ENCODE measurements at regions not wholly inside any gene's neighbourhood (a gene's known extent, or its start where the extent isn't known, plus 50 kb on each side); places are given as distances from the start of the nearest gene placed in this dataset.

GRCh38 chr13:90696656-90697055, 650.8 kb upstream of the MIR17HG start:
- Histone ChIP-seq H3K9me3 (ENCODE audit: low read depth, low read length) (peaks cover 2% of the 10 kb centered on the region), H3K27me3 (ENCODE audit: insufficient read depth, low read length) (no peaks in the 10 kb centered on the region), H3K79me2 (ENCODE audit: insufficient read depth, low read length) (no peaks in the 10 kb centered on the region), H2AFZ (ENCODE audit: low read length) (no peak overlapping the region), H3K27ac (ENCODE audit: low read depth, low read length) (no peak overlapping the region), H3K36me3 (ENCODE audit: insufficient read depth, low read length) (no peaks in the 10 kb centered on the region), H3K4me2 (ENCODE audit: insufficient read depth, low read length) (no peak overlapping the region), H3K4me3 (ENCODE audit: insufficient read depth, low read length) (no peak overlapping the region), H3K4me1 (ENCODE audit: insufficient read depth, low read length) (no peaks in the 10 kb centered on the region), H4K20me1 (ENCODE audit: insufficient read depth, low read length) (no peaks in the 10 kb centered on the region)
- DNase-seq (ENCODE audit: insufficient read length, low spot score, missing footprints) = no peak
- no peak for TF ChIP-seq CTCF (IDR thresholded peaks at IDR 0.05; ENCODE audit: extremely low read depth, low read depth, low read length)

DNA sequence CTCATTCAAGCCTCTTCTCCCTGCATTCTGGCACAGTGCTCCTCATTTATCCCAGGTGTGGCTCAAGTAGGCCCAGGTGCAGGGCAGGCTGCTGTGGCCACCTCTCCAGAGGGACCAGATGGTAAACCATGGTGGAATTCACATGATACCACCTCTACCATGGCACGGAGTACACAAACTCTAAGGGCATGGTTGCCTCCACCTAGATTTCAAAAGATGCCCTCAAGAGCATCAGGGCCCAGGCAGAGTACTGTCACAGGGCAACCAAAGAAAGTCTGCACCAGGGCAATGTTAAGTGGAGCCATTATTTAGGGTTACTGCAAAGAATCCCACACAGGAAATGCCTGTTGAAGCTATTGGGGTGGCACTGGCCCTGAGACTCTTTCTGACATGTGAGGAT, 647.1 kb upstream of the MIR17HG start:
- H3K36me3 ChIP-seq (ENCODE audit: insufficient read depth, low read length) = no peaks in the 10 kb centered on the region
- H3K4me1 ChIP-seq (ENCODE audit: insufficient read depth, low read length) = no peaks in the 10 kb centered on the region
- H3K27me3 ChIP-seq (ENCODE audit: insufficient read depth, low read length) = no peaks in the 10 kb centered on the region
- TF ChIP-seq CTCF (IDR thresholded peaks at IDR 0.05; ENCODE audit: extremely low read depth, low read depth, low read length) = no peak
- no peak overlapping the region for H3K4me3 ChIP-seq (ENCODE audit: insufficient read depth, low read length)
- H3K9me3 ChIP-seq (ENCODE audit: low read depth, low read length) = peaks cover 2% of the 10 kb centered on the region
- no peaks in the 10 kb centered on the region for H3K79me2 ChIP-seq (ENCODE audit: insufficient read depth, low read length)
- H4K20me1 ChIP-seq (ENCODE audit: insufficient read depth, low read length) = no peaks in the 10 kb centered on the region
- DNase-seq (ENCODE audit: insufficient read length, low spot score, missing footprints) = no peak
- H3K4me2 ChIP-seq (ENCODE audit: insufficient read depth, low read length) = no peak overlapping the region
- no peak overlapping the region for H2AFZ ChIP-seq (ENCODE audit: low read length)
- no peak overlapping the region for H3K27ac ChIP-seq (ENCODE audit: low read depth, low read length)

- no peak for DNase-seq (ENCODE audit: insufficient read length, low spot score, missing footprints)
- Histone ChIP-seq H2AFZ (ENCODE audit: low read length) (no peak overlapping the region), H4K20me1 (ENCODE audit: insufficient read depth, low read length) (no peaks in the 10 kb centered on the region), H3K9me3 (ENCODE audit: low read depth, low read length) (peaks cover 2% of the 10 kb centered on the region), H3K4me2 (ENCODE audit: insufficient read depth, low read length) (no peak overlapping the region), H3K27me3 (ENCODE audit: insufficient read depth, low read length) (no peaks in the 10 kb centered on the region), H3K4me3 (ENCODE audit: insufficient read depth, low read length) (no peak overlapping the region), H3K27ac (ENCODE audit: low read depth, low read length) (no peak overlapping the region), H3K79me2 (ENCODE audit: insufficient read depth, low read length) (no peaks in the 10 kb centered on the region), H3K4me1 (ENCODE audit: insufficient read depth, low read length) (no peaks in the 10 kb centered on the region), H3K36me3 (ENCODE audit: insufficient read depth, low read length) (no peaks in the 10 kb centered on the region)
- no peak for TF ChIP-seq CTCF (IDR thresholded peaks at IDR 0.05; ENCODE audit: extremely low read depth, low read depth, low read length)
Observed at GRCh38 chr13:90701264-90701663, 646.2 kb upstream of the MIR17HG start.

DNA sequence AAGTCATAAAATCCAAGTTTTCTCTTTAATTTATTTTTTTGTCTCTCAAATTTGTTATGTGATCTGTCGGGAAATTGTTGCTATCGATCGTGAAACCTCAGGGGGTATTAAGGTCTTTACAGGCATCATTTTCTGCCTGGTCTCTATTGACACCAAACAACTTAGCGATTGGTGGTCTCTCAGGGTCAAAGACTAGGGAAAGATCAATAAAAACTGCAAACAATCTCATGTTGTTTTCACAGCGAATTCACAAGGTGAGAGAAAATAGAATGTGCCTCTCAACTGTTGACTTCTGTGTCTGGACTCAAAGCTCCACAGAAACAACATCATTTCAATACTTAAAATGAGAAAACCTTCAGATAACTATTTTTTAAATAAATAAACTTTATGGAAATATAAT, 645.4 kb upstream of the MIR17HG start:
- no peak overlapping the region for H2AFZ ChIP-seq (ENCODE audit: low read length)
- no peak for DNase-seq (ENCODE audit: insufficient read length, low spot score, missing footprints)
- no peaks in the 10 kb centered on the region for H3K4me1 ChIP-seq (ENCODE audit: insufficient read depth, low read length)
- peaks cover 2% of the 10 kb centered on the region for H3K9me3 ChIP-seq (ENCODE audit: low read depth, low read length)
- no peaks in the 10 kb centered on the region for H4K20me1 ChIP-seq (ENCODE audit: insufficient read depth, low read length)
- H3K36me3 ChIP-seq (ENCODE audit: insufficient read depth, low read length) = no peaks in the 10 kb centered on the region
- no peaks in the 10 kb centered on the region for H3K27me3 ChIP-seq (ENCODE audit: insufficient read depth, low read length)
- H3K27ac ChIP-seq (ENCODE audit: low read depth, low read length) = no peak overlapping the region
- H3K79me2 ChIP-seq (ENCODE audit: insufficient read depth, low read length) = no peaks in the 10 kb centered on the region
- no peak overlapping the region for H3K4me3 ChIP-seq (ENCODE audit: insufficient read depth, low read length)
- no peak for TF ChIP-seq CTCF (IDR thresholded peaks at IDR 0.05; ENCODE audit: extremely low read depth, low read depth, low read length)
- H3K4me2 ChIP-seq (ENCODE audit: insufficient read depth, low read length) = no peak overlapping the region

All from osteoblast (primary cell).